ENCODE measurements at regions not wholly inside any gene's neighbourhood (a gene's known extent, or its start where the extent isn't known, plus 50 kb on each side); places are given as distances from the start of the nearest gene placed in this dataset.

- Histone ChIP-seq H3K9me3 (no peaks in the 10 kb centered on the region), H3K27ac (no peak overlapping the region), H3K4me1 (no peaks in the 10 kb centered on the region), H3K36me3 (no peaks in the 10 kb centered on the region), H3K27me3 (peaks cover 0 to 43% (median 0%) of the 10 kb centered on the region in 4 donors), H3K4me3 (no peak overlapping the region)
- intact Hi-C loops (cut with DNase I), result no loop called here
- no peak for TF ChIP-seq POLR2A (IDR thresholded peaks at IDR 0.05)
- WGBS, 2 donors, result 68 to 77% methylated on average over 2 to 6 of the region's 7 CpGs
- DNase-seq, result no peak
Observed at GRCh38 chr14:76314521-76315034, 61.4 kb upstream of the ESRRB start.

GRCh38 chr14:76320486-76320885 is 55.5 kb upstream of the ESRRB start:
- Histone ChIP-seq H3K27me3 (no peaks in the 10 kb centered on the region), H3K4me3 (no peak overlapping the region), H3K27ac (no peak overlapping the region), H3K9me3 (no peaks in the 10 kb centered on the region), H3K36me3 (no peaks in the 10 kb centered on the region), H3K4me1 (no peaks in the 10 kb centered on the region)
- intact Hi-C loops (cut with DNase I), result no loop called here
- no peak for DNase-seq
- 66 to 77% methylated on average over 3 to 5 of the region's 5 CpGs for WGBS, 2 donors
- TF ChIP-seq, protein P1, sequence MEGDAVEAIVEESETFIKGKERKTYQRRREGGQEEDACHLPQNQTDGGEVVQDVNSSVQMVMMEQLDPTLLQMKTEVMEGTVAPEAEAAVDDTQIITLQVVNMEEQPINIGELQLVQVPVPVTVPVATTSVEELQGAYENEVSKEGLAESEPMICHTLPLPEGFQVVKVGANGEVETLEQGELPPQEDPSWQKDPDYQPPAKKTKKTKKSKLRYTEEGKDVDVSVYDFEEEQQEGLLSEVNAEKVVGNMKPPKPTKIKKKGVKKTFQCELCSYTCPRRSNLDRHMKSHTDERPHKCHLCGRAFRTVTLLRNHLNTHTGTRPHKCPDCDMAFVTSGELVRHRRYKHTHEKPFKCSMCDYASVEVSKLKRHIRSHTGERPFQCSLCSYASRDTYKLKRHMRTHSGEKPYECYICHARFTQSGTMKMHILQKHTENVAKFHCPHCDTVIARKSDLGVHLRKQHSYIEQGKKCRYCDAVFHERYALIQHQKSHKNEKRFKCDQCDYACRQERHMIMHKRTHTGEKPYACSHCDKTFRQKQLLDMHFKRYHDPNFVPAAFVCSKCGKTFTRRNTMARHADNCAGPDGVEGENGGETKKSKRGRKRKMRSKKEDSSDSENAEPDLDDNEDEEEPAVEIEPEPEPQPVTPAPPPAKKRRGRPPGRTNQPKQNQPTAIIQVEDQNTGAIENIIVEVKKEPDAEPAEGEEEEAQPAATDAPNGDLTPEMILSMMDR (IDR thresholded peaks at IDR 0.05), result no peak
- TF ChIP-seq POLR2A (IDR thresholded peaks at IDR 0.05), result no peak

DNA sequence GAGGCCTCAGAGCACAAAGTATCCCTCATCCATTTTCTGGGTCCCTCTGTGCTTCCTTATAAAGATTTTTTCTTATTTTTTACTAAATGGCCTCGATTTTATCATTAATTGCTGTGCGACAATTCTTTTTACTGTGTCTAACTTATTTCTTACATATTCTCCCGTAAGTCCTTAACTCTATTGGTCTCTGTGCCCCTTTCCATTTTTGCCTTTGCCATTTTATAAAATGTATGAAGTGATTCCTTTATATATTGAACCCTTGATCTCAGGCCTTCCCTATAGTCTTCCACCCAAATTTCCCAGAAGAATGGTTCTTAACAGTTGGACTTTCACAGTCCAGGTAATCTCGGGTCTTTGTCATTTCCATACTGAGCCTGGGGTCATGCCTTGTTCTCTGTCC is 55.0 kb upstream of the ESRRB start:
- no peaks in the 10 kb centered on the region for H3K9me3 ChIP-seq
- no peak overlapping the region for H3K27ac ChIP-seq
- 82 to 84% methylated on average over 4 of the region's 4 CpGs for WGBS, 2 donors
- DNase-seq, result no peak
- H3K36me3 ChIP-seq, result no peaks in the 10 kb centered on the region
- intact Hi-C loops (cut with DNase I), result no loop called here
- H3K4me3 ChIP-seq, result no peak overlapping the region
- no peaks in the 10 kb centered on the region for H3K4me1 ChIP-seq
- TF ChIP-seq, protein P1 (IDR thresholded peaks at IDR 0.05), result no peak
- no peak for TF ChIP-seq POLR2A (IDR thresholded peaks at IDR 0.05)
- H3K27me3 ChIP-seq, result no peaks in the 10 kb centered on the region

DNA sequence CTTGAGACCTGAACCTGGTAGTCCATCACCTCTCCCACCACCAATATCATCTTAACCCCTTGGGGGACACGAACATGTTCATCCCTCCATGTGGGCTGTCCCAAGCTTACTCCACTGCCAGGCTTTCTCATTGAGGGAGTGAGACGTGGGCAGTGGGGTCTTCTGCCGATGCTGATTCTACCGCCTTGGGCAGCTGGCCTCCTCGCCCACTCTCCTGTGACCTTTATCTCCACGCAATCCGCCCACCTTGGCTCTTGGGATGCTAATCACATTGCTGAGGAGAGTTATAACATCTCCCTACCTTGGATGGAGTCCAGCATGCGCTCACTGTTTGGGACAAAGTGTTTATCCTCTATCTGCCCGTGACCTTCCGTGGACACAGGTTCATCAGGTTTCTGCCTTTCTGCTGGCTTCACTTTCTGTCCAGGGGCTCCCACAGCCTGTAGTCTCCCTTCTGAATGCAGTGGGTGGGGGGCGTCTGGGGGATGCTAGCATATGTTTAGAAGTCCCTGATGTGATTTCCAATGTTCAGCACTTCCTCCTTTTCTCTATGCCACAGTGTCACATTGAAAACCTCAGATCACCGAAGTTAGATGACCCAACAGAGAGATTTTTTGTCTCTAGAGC is 53.2 kb upstream of the ESRRB start:
- no peak for DNase-seq
- Histone ChIP-seq H3K4me1 (no peaks in the 10 kb centered on the region), H3K9me3 (no peaks in the 10 kb centered on the region), H3K27me3 (peaks cover 0 to 5% (median 0%) of the 10 kb centered on the region in 4 donors), H3K36me3 (no peaks in the 10 kb centered on the region), H3K4me3 (no peak overlapping the region), H3K27ac (no peak overlapping the region)
- TF ChIP-seq POLR2A (IDR thresholded peaks at IDR 0.05), result no peak
- TF ChIP-seq, protein P1 (IDR thresholded peaks at IDR 0.05), result no peak
- intact Hi-C loops (cut with DNase I), result no loop called here
- WGBS, 2 donors, result 71 to 81% methylated on average over 12 of the region's 12 CpGs

GRCh38 chr14:76323331-76324050 is 52.4 kb upstream of the ESRRB start:
- TF ChIP-seq, protein P1 (IDR thresholded peaks at IDR 0.05), result no peak
- no peak for TF ChIP-seq POLR2A (IDR thresholded peaks at IDR 0.05)
- Histone ChIP-seq H3K27ac (no peak overlapping the region), H3K36me3 (no peaks in the 10 kb centered on the region), H3K4me3 (no peak overlapping the region), H3K4me1 (no peaks in the 10 kb centered on the region), H3K9me3 (no peaks in the 10 kb centered on the region), H3K27me3 (peaks cover 0 to 13% (median 0%) of the 10 kb centered on the region in 4 donors)
- DNase-seq, result no peak
- 63 to 80% methylated on average over 1 of the region's 6 CpGs for WGBS, 2 donors
- intact Hi-C loops (cut with DNase I), result no loop called here
